ENCODE measurements at regions not wholly inside any gene's neighbourhood (a gene's known extent, or its start where the extent isn't known, plus 50 kb on each side); places are given as distances from the start of the nearest gene placed in this dataset.

DNA sequence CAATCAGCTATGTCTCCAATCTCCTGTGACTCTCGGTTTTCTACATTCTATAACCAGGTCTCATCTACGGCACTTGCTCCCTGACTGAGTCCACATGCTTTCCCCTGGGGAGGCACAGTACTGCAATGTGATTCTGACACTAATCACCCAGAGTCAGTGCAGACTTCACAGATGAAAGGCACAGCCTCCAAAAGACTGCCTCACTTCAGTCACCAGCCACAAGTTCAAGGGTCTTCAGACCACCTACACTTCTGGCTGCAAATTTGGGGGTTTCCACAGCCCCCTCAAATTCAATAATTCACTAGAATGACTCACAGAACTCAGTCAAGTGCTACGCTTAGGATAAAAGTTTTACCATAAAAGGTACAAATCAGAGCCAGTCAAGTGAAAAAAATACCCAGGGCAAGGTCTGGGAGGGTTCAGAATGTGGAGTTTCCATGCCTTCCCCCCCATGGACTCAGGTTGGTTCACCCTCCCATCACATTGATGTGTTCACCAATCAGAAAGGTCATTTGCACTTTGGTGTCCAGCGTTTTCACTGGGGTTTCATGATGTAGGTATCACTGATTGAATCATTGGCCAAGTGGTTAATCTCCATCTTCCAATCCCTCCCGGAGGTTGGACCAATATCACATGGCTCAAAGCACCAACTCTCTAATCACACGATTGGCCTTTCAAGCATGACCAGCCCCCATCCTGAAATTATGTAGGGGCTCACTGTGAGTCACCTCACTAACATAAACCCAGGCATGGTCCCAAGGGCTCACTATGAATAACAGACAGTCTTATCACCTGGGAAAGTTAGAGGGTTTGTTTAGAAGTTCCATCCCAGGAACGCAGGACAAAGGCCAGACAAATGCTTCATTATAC is 182.9 kb upstream of the CAMK1G start:
- TF ChIP-seq CTCF (conservative IDR thresholded peaks at IDR 0.05; ENCODE audit: low read length) (no peak), EZH2phosphoT487 (IDR thresholded peaks at IDR 0.05; ENCODE audit: borderline replicate concordance) (no peak)

All from Loucy (cell line).